HuH-7.5 (cell line): ENCODE measurements at regions not wholly inside any gene's neighbourhood (a gene's known extent, or its start where the extent isn't known, plus 50 kb on each side); places are given as distances from the start of the nearest gene placed in this dataset.
"Not testable (repeated sequence)": the region's sequence is repeated elsewhere in the genome, so short reads cannot be mapped to it uniquely, and the experiment has no call there.

Experiments used
- DNase-seq: peaks from one replicate; pipeline ENCODE4 v3.0.0; 2011; ENCODE audit warnings: low spot score

DNA sequence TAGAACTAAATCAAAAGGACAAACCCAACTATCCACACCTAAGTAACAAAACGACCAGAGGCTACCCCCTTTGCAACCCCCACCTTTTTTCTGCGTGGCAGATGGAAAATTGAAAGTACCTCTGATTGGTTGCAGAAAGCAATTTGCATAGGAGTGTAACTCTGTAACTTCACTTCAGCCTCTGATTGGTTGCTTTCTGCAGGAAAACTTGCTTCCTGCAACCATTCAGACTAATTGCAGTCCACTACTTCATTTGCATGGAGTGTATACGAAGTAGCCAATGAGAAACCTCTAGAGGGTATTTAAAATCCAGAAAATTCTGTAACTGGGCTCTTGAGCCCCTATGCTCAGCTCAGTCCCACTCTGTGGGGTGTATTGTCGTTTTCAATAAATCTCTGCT lies 129.1 kb upstream of the OLIG3 start:
- no peak for DNase-seq

DNA sequence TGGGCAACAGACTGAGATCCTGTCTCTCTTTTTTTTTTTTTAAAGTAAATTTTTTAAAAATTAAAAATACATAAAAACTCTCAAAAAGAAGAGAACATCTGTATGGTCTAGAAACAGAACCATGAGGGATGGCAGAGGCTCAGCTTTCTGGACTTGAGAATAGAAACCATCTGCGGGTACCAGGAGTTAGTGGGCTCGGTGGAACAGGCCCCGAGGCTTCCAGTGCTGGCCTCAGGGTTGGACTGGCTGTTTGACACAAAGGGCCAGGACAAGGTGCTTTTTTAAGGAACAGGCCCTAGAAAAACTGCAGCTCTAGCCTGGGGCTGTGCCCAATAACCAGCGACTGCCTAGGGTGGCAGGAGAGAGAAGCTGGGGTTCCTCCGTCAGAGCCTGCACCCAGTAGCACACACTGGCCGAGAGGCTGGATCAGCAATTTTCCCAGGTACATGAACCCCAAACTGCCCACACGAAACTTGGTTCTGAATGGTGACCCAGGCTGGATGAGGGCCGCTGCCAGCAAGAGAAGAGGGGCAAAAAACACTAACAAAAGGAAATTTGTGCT lies 131.0 kb upstream of the OLIG3 start:
- DNase-seq, result no peak

DNA sequence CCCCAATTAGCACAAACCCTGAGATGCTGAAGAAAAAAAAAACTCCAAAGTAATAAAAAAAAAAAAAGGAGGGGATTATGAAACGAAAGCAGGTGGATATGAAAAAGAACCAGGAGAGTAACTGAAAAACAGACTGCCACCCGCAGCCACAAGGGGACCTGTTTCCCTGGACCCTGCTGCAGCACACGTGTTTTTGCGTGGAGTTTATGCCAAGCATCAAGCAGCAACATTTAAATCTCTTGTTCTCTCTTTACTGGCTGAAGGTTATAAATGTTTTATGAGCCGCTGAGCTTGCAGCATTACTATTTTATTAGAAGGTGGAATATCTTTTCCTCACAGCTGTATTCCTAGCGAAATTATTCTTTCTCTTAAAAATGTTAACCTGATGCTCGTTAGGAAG lies 131.6 kb upstream of the OLIG3 start:
- no peak for DNase-seq

DNA sequence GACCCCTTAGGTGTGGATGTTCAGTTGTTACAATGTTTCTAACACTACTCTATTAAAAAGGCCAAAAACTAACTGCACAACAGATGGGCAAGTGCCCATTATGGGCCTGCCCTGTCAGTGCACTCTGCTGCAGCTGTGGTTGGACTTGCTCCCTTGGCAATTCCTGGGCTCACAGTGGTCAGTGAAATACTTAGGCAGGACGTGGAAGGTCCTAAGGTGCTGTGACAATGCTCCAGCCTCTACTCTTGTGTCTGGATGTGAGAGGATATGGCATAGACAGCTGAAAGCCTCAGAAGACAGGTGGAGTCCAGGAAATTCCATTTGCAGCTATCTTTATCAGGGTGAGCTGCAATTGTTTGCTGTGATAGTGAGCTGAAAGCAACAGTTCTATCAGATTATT lies 136.5 kb upstream of the OLIG3 start:
- DNase-seq, result no peak

GRCh38 chr6:137631323-137631722 lies 137.1 kb upstream of the OLIG3 start:
- no peak for DNase-seq

- not testable (repeated sequence) for DNase-seq
Measured at GRCh38 chr6:137634177-137634576, 140.0 kb upstream of the OLIG3 start.

DNA sequence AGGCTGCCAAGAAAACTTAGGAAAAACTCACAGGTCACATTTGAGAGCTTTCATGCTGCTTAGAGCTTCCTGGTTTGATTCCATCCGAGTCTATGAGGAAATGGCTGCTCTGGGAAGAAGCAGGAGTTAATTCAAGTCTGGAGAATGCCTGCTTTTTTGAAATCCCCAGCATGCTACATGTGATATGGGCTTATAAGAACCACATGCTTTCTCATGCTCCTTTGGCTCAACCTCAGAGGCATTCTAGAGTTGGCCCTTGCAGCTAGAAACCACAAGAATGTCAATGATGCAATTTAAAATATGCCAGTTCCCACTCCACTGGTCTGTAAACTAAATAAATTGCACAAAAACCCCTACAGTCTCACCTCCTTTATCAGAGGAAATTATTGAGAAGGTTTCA lies 142.9 kb upstream of the OLIG3 start:
- no peak for DNase-seq

DNA sequence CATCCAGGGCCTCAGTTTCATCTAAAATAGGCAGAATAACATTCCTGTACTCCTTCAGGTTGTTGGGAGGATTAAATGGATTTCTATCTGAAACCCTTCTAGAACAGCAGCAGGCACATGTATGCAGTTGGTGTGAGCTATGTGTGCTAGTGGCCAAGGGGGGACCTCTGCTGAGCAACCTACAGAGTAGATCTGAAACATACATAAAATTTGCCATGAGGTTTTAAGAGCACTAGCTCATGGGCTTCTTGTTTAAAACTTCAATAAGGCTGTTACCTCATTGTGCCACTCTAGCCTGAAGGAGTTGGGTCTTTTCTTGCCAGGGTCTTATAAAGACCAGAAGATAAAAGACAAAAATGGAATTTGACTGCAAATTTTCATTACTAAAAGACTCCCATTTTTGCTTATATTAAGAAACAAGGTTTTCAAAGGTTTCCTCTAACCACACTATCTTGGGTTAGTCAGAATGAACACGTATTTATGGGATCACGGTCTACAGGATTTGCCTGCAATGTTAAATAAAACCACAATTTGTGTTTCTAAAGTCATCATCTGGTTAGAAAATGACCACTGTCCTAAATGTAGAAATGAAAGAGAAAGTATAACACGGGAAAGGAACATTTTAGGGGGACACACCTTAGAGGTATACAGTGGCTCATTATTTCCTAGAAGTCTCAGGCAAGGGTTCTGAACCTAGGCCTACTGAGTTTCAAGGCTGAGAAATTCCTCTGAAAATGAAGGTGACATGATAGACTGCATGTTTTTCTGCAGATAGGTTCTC lies 144.9 kb upstream of the OLIG3 start:
- no peak for DNase-seq

DNA sequence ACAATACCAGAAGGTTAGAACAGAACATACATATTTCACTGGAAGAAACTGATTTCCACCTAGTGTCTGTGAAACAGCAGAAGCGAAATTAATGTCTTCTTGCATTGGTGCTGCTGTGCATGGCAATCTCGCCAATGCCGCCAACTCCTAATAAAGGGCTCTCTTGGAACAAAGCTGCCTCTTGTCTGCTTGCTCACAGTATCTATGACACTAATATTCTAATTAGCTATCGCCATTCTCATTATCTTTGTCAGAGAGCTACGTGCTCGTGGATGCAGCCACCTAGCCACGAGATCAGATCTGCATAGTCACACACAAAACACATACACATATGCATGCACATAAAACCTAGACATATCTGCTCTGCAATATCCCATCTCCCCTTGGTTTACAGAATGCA lies 145.9 kb upstream of the OLIG3 start:
- no peak for DNase-seq

- DNase-seq, result peak; percentile 48
Measured at GRCh38 chr6:137641474-137642077, 147.4 kb upstream of the OLIG3 start.

GRCh38 chr6:137643210-137643609 lies 149.0 kb upstream of the OLIG3 start:
- not testable (repeated sequence) for DNase-seq

- DNase-seq, result not testable (repeated sequence)
Measured at GRCh38 chr6:137643644-137644043, 149.4 kb upstream of the OLIG3 start.

DNA sequence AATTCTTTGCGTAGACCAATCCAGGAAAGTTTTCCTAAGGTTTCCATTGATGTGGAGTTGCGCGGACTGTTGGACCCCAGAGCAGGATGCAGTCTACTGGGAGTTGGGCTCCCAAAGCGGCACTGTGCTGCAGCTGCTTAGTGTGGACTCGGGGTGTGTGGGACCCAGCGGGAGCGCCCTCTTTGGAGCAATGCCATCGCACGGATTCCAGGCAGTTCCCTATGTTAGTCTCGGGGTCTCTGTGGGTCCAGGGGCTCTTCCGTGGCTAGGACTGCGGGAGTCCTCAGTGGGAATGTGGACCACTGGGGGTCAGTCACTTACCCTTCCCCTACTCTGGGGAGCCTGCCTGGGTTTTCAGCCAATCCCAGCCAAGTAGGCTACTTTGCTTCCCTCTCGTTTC lies 151.7 kb upstream of the OLIG3 start:
- no peak for DNase-seq

- no peak for DNase-seq
Measured at GRCh38 chr6:137646484-137646883, 152.3 kb upstream of the OLIG3 start.

GRCh38 chr6:137647762-137648447 lies 153.7 kb upstream of the OLIG3 start:
- no peak for DNase-seq

DNA sequence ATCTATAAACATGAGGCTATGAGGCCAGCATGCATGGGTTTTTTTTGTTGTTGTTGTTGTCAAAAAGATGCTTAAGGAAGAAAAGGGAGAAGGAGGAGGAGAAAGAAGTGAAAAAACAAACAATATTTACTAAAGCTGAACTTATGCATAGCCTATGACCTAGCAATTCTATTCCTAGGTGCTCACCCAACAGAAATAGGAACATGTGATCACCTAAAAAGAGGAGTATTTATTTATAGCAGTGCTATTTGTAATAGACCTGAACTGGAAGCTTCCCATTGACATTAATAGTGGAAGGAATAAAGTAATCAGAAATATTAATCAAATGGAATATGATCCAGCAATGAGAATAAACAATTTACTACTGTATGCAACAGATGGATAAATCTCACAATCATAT lies 156.5 kb upstream of the OLIG3 start:
- DNase-seq, result no peak

- no peak for DNase-seq
Measured at GRCh38 chr6:137651178-137651577, 157.0 kb upstream of the OLIG3 start.

DNA sequence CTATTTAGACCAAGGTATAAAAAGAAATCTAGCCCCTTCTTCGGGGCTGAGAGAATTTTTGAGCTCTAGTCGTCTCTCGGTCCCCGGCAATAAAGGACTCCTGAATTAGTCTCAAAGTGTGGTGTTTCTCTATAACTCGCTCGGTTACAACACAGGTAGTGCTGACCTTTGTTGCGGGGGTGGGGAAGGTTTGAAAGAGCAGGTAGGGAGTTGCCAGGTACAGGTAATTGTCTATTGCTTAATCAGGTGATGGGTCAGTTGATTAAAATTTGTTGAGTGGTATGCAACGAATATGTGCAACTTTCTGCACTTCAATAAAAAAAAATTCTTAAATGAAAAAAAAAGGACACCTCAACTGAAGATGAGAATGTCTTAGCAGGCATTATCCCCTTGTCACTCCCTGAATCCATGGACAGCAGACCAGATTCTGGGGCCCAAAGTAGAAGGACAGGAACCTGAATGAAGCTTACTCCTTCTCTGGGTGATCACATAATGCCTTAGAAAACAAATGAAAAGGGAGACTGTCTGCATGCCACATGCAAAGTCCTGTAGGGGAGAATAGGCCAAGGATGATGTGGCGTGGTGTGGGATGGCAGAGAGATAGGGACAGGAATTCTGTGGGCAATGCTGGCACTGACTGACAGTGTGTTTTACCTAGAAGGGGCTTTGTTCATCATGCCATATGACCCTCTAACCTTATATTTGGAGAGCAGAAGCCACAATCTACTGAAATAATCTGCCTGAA lies 157.6 kb upstream of the OLIG3 start:
- no peak for DNase-seq

DNA sequence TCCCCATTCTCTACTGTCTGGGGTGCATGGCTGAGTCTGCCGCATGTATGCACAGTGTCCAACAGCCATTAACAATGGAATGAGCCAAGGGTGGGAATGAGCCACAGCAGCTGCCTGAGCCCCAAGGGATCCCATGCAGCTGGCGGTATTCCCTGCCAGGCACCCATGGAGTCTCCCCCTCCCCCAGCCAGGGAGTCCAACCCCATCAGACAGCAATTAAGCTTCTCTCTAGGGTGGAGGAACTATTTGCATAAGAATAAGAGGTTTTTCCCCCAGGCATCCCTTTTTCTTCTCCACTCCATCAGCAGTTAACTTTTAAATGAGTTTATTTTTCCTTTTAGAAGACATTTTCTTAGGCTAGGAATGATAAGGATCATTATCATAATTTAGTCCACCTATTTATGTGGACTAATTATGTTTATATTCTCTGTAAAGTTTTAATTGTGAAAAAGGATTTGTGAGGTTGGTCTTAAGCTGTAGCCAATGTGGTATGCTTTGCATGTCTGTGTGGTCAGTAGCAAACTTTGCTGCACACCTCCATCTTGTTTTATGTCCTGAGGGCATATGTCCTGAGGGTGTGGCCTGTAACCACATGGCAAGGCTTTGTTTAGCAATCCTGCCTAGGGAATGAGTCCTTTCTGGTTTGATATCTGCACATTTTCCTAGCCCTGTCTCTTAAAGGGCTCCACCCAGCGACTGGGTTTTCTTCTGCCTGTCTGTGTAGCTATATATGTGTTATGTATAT lies 158.9 kb upstream of the OLIG3 start:
- no peak for DNase-seq

- no peak for DNase-seq
Measured at GRCh38 chr6:137653706-137654059, 159.5 kb upstream of the OLIG3 start.

GRCh38 chr6:137654365-137654981 lies 160.3 kb upstream of the OLIG3 start:
- no peak for DNase-seq
